ENCODE measurements at regions not wholly inside any gene's neighbourhood (a gene's known extent, or its start where the extent isn't known, plus 50 kb on each side); places are given as distances from the start of the nearest gene placed in this dataset.
"Not testable (repeated sequence)": the region's sequence is repeated elsewhere in the genome, so short reads cannot be mapped to it uniquely, and the experiment has no call there.

DNA sequence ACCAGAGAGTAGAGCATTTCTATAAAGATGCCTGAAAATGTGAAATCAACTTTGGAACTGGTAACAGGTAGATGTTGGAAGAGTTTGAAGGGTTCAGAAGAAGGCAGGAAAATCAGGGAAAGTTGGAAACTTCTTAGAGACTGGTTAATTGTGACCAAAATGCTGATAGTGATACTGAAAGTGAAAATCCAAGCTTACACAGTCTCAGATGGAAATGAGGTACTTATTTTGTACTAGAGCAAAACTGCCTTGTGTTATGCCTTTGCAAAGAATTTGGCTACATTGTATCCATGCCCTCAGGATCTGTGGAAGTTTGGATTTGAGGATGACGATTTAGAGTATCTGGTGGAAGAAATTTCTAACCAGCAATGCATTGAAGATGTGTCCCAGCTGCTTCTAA, 430.6 kb upstream of the KCND2 start:
- Mint-ChIP-seq H3K4me1 (no peaks in the 10 kb centered on the region), H3K27ac (no peak overlapping the region), H3K4me3 (no peak overlapping the region), H3K9me3 (peaks cover 4 to 18% (median 13%) of the 10 kb centered on the region in 7 donors), H3K27me3 (no peaks in the 10 kb centered on the region), H3K36me3 (no peaks in the 10 kb centered on the region)
- ATAC-seq (ENCODE audit: low read depth in 2 of 2): no peak
- no peak for DNase-seq

- DNase-seq: no peak
- no peak overlapping the region for H3K4me3 Mint-ChIP-seq
- no peak for ATAC-seq (ENCODE audit: low read depth in 2 of 2)
- H3K36me3 Mint-ChIP-seq: no peaks in the 10 kb centered on the region
- H3K27me3 Mint-ChIP-seq: no peaks in the 10 kb centered on the region
- no peaks in the 10 kb centered on the region for H3K4me1 Mint-ChIP-seq
- no peak overlapping the region for H3K27ac Mint-ChIP-seq
- H3K9me3 Mint-ChIP-seq: peaks cover 4 to 15% (median 13%) of the 10 kb centered on the region in 7 donors
These were observed 430.2 kb upstream of the KCND2 start for GRCh38 chr7:119842786-119843185.

GRCh38 chr7:119861385-119861784, 411.6 kb upstream of the KCND2 start:
- DNase-seq (no peak), ATAC-seq (ENCODE audit: low read depth in 2 of 2) (no peak)
- Mint-ChIP-seq H3K36me3 (no peaks in the 10 kb centered on the region), H3K27ac (no peak overlapping the region), H3K4me3 (no peak overlapping the region), H3K4me1 (no peaks in the 10 kb centered on the region), H3K27me3 (no peaks in the 10 kb centered on the region), H3K9me3 (peaks cover 0 to 12% (median 6%) of the 10 kb centered on the region in 7 donors)

GRCh38 chr7:119868387-119868786, 404.6 kb upstream of the KCND2 start:
- H3K4me3 Mint-ChIP-seq: no peak overlapping the region
- H3K27me3 Mint-ChIP-seq: no peaks in the 10 kb centered on the region
- no peaks in the 10 kb centered on the region for H3K36me3 Mint-ChIP-seq

GRCh38 chr7:119879835-119880234, 393.1 kb upstream of the KCND2 start:
- no peak for ATAC-seq (ENCODE audit: low read depth in 2 of 2)
- Mint-ChIP-seq H3K4me1 (no peaks in the 10 kb centered on the region), H3K4me3 (no peak overlapping the region), H3K36me3 (no peaks in the 10 kb centered on the region), H3K27me3 (no peaks in the 10 kb centered on the region), H3K27ac (no peak overlapping the region), H3K9me3 (peaks cover 0 to 9% (median 4%) of the 10 kb centered on the region in 7 donors)
- DNase-seq: no peak

More at GRCh38 chr7:119868387-119868786, 404.6 kb upstream of the KCND2 start:
- Mint-ChIP-seq H3K4me1 (no peaks in the 10 kb centered on the region), H3K9me3 (peaks cover 0 to 10% (median 3%) of the 10 kb centered on the region in 7 donors), H3K27ac (no peak overlapping the region)
- ATAC-seq (ENCODE audit: low read depth in 2 of 2): no peak
- no peak for DNase-seq

- no peaks in the 10 kb centered on the region for H3K27me3 Mint-ChIP-seq
- no peak overlapping the region for H3K27ac Mint-ChIP-seq
- no peak overlapping the region for H3K4me3 Mint-ChIP-seq
- no peaks in the 10 kb centered on the region for H3K4me1 Mint-ChIP-seq
- peaks cover 4 to 18% (median 7%) of the 10 kb centered on the region in 7 donors for H3K9me3 Mint-ChIP-seq
- no peaks in the 10 kb centered on the region for H3K36me3 Mint-ChIP-seq
- no peak for ATAC-seq (ENCODE audit: low read depth in 2 of 2)
- no peak for DNase-seq
These were observed 387.0 kb upstream of the KCND2 start for GRCh38 chr7:119886007-119886406.

DNA sequence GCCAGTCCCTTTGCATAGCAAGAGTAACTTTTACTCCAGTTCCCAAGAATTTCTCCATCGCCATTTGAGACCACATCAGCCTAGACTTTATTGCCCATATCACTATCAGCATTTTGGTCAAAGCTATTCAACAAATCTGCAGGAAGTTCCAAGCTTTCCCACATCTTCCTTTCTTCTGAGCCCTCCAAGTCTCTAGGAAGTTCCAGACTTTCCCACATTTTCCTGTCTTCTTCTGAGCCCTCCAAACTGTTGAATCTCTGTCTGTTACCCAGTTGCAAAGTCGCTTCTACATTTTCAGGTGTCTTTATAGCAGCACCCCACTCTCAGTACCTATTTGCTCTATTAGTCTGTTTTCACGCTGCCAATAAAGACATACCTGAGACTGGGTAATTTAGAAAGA, 386.4 kb upstream of the KCND2 start:
- H3K4me3 Mint-ChIP-seq; H3K27ac Mint-ChIP-seq; H3K4me1 Mint-ChIP-seq; ATAC-seq (ENCODE audit: low read depth in 2 of 2); DNase-seq; H3K36me3 Mint-ChIP-seq; H3K27me3 Mint-ChIP-seq: not testable (repeated sequence)
- H3K9me3 Mint-ChIP-seq: peaks cover 4 to 18% (median 7%) of the 10 kb centered on the region in 7 donors

GRCh38 chr7:119888251-119888650, 384.7 kb upstream of the KCND2 start:
- peaks cover 3 to 18% (median 5%) of the 10 kb centered on the region in 7 donors for H3K9me3 Mint-ChIP-seq
- H3K4me1 Mint-ChIP-seq: no peaks in the 10 kb centered on the region

DNA sequence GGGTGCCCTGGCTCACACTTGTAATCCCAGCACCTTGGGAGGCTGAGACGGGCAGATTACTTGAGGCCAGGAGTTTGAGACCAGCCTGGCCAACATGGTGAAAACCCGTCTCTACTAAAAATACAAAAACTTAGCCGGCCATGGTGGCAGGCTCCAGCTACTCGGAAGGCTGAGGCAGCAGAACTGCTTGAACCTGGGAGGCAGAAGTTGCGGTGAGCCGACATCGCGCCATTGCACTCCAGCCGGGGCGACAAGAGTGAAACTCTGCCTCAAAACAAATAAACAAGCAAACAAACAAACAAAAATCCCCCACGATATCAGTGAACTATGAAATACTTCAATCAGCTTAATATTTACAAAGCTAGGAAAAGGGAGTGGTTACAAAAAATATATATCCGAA, 382.3 kb upstream of the KCND2 start:
- H3K9me3 Mint-ChIP-seq: peaks cover 2 to 9% (median 4%) of the 10 kb centered on the region in 7 donors
- no peaks in the 10 kb centered on the region for H3K27me3 Mint-ChIP-seq
- no peak for DNase-seq
- H3K27ac Mint-ChIP-seq: peak overlapping the region in 1 of 6 donors; percentile 82
- H3K4me1 Mint-ChIP-seq: no peaks in the 10 kb centered on the region
- H3K4me3 Mint-ChIP-seq: no peak overlapping the region
- ATAC-seq (ENCODE audit: low read depth in 2 of 2): no peak
- no peaks in the 10 kb centered on the region for H3K36me3 Mint-ChIP-seq

More at GRCh38 chr7:119888251-119888650, 384.7 kb upstream of the KCND2 start:
- Mint-ChIP-seq H3K4me3 (no peak overlapping the region), H3K36me3 (no peaks in the 10 kb centered on the region), H3K27ac (no peak overlapping the region), H3K27me3 (no peaks in the 10 kb centered on the region)
- DNase-seq: no peak
- no peak for ATAC-seq (ENCODE audit: low read depth in 2 of 2)

DNA sequence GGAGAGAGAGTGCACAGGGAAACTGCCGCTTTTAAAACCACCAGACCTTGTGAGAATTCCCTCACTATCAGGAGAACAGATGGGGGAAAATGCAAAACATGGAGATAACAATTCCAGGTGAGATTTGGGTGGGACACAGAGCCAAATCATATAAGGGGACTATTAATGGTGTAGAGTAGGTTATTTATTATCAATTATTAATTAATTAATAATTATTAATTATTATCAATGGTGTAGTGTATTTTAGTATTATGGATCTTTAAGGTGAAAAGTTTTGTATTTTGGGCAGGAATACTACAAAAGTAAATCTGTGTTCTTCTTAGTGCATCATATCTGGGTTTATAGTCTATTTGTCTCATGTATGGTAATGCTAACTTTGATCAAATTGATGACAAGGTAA, 377.7 kb upstream of the KCND2 start:
- Mint-ChIP-seq H3K9me3 (peaks cover 0 to 22% (median 9%) of the 10 kb centered on the region in 7 donors), H3K4me3 (no peak overlapping the region), H3K36me3 (no peaks in the 10 kb centered on the region), H3K4me1 (no peaks in the 10 kb centered on the region), H3K27ac (no peak overlapping the region), H3K27me3 (no peaks in the 10 kb centered on the region)
- DNase-seq: no peak
- no peak for ATAC-seq (ENCODE audit: low read depth in 2 of 2)

- no peaks in the 10 kb centered on the region for H3K36me3 Mint-ChIP-seq
- no peak overlapping the region for H3K4me3 Mint-ChIP-seq
- DNase-seq (no peak), ATAC-seq (ENCODE audit: low read depth in 2 of 2) (no peak)
- no peaks in the 10 kb centered on the region for H3K27me3 Mint-ChIP-seq
- no peaks in the 10 kb centered on the region for H3K4me1 Mint-ChIP-seq
- no peak overlapping the region for H3K27ac Mint-ChIP-seq
- peaks cover 0 to 22% (median 9%) of the 10 kb centered on the region in 7 donors for H3K9me3 Mint-ChIP-seq
These were observed 376.6 kb upstream of the KCND2 start for GRCh38 chr7:119896386-119896785.

GRCh38 chr7:119900996-119901672, 371.8 kb upstream of the KCND2 start:
- H3K27me3 Mint-ChIP-seq: no peaks in the 10 kb centered on the region
- no peak for ATAC-seq (ENCODE audit: low read depth in 2 of 2)
- no peak overlapping the region for H3K4me3 Mint-ChIP-seq
- no peak overlapping the region for H3K27ac Mint-ChIP-seq
- H3K4me1 Mint-ChIP-seq: no peaks in the 10 kb centered on the region
- DNase-seq: no peak
- H3K36me3 Mint-ChIP-seq: no peaks in the 10 kb centered on the region
- peaks cover 0 to 22% (median 8%) of the 10 kb centered on the region in 7 donors for H3K9me3 Mint-ChIP-seq

- Mint-ChIP-seq H3K36me3 (no peaks in the 10 kb centered on the region), H3K9me3 (peaks cover 2 to 17% (median 4%) of the 10 kb centered on the region in 7 donors), H3K4me1 (no peaks in the 10 kb centered on the region), H3K4me3 (no peak overlapping the region), H3K27ac (no peak overlapping the region), H3K27me3 (no peaks in the 10 kb centered on the region)
- DNase-seq (no peak), ATAC-seq (ENCODE audit: low read depth in 2 of 2) (no peak)
These were observed 369.9 kb upstream of the KCND2 start for GRCh38 chr7:119903085-119903484.

GRCh38 chr7:119905495-119905894, 367.5 kb upstream of the KCND2 start:
- Mint-ChIP-seq H3K4me1 (no peaks in the 10 kb centered on the region), H3K27me3 (no peaks in the 10 kb centered on the region), H3K27ac (no peak overlapping the region), H3K9me3 (peaks cover 0 to 6% (median 3%) of the 10 kb centered on the region in 7 donors), H3K36me3 (no peaks in the 10 kb centered on the region), H3K4me3 (no peak overlapping the region)
- DNase-seq (no peak), ATAC-seq (ENCODE audit: low read depth in 2 of 2) (no peak)
